Muscle of leg (tissue), 3 donors: ENCODE measurements at regions not wholly inside any gene's neighbourhood (a gene's known extent, or its start where the extent isn't known, plus 50 kb on each side); places are given as distances from the start of the nearest gene placed in this dataset.

Experiments used
- DNase-seq: peaks from one replicate; pipeline ENCODE4 v3.0.0; 2013
- H3K27ac ChIP-seq: one replicate; pipeline ENCODE4 v1.5.1; 2013; ENCODE audit warnings: mild to moderate bottlenecking, low read length, control low read depth
- H3K27me3 ChIP-seq: one replicate; pipeline ENCODE4 v1.6.1; 2013; ENCODE audit warnings: low read length; ENCODE audit not compliant: control insufficient read depth, insufficient read depth
- H3K36me3 ChIP-seq: one replicate; pipeline ENCODE4 v1.6.1; 2013; ENCODE audit warnings: low read length; ENCODE audit not compliant: control insufficient read depth, insufficient read depth
- H3K4me1 ChIP-seq: one replicate; pipeline ENCODE4 v1.6.1; 2013; ENCODE audit warnings: low read length; ENCODE audit not compliant: control insufficient read depth, insufficient read depth
- H3K4me3 ChIP-seq: one replicate; pipeline ENCODE4 v1.5.1; 2013; ENCODE audit warnings: low read length, control low read depth
- H3K9me3 ChIP-seq: replicated peaks from 2 replicates; pipeline ENCODE4 v1.6.1; 2013; ENCODE audit warnings: low read depth, low read length; ENCODE audit not compliant: control insufficient read depth
- WGBS: methylation state at CpG from one replicate; pipeline ENCODE4 v1.1.5; 2013; ENCODE audit warnings: missing lambda C conversion rate; ENCODE audit not compliant: insufficient coverage; 5-methylcytosine and 5-hydroxymethylcytosine counted together

DNA sequence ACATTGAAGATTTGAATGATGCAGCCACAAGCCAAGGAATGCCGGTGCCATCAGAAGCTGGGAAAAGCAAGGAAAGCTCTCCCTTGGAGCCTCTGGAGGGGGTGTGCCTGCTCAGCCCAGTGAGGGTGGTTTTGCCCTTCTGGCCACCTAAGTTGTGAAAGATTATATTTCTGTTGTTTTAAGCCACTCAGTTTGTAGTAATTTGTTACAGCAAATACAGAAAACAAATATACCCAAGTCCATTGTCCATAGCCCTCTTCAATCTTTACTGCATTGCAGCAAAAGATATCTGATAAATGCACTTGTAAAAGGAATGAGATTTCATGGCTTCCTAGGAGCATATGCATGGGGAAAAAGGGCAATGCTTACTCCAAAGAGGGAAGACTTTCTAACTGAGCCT lies 447.9 kb downstream of the HAPSTR1 start:
- H3K4me3 ChIP-seq, result no peak overlapping the region
- no peaks in the 10 kb centered on the region for H3K27me3 ChIP-seq
- H3K36me3 ChIP-seq, result no peaks in the 10 kb centered on the region
- H3K9me3 ChIP-seq, result peaks cover 4% of the 10 kb centered on the region
- no peak overlapping the region for H3K27ac ChIP-seq
- no peak for DNase-seq
- H3K4me1 ChIP-seq, result no peaks in the 10 kb centered on the region
- WGBS, result no CpG with 5 or more reads among the region's 1 CpG

DNA sequence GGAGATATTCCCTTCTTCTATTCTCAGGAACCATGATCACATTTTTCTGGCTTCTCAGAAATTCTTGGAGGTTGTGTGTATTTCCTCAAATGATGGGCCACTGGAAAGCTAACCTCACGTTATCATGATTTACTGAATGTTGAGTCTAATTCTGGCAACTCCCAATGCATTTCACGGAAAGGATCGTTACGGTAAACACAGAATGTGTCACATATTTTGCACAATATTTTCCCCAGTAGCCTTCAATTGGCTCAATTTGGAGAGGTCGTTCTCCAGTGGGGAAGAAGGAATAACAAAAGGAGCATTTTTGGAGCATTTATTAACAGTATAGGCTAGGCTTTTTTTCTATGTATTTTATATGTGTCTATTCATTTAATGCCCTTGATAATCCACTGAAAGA lies 450.3 kb downstream of the HAPSTR1 start:
- H3K27ac ChIP-seq, result no peak overlapping the region
- H3K9me3 ChIP-seq, result peaks cover 4% of the 10 kb centered on the region
- no peak overlapping the region for H3K4me3 ChIP-seq
- H3K4me1 ChIP-seq, result no peaks in the 10 kb centered on the region
- H3K27me3 ChIP-seq, result no peaks in the 10 kb centered on the region
- DNase-seq, result no peak
- H3K36me3 ChIP-seq, result no peaks in the 10 kb centered on the region
- WGBS, result 80% methylated on average over 4 of the region's 5 CpGs

DNA sequence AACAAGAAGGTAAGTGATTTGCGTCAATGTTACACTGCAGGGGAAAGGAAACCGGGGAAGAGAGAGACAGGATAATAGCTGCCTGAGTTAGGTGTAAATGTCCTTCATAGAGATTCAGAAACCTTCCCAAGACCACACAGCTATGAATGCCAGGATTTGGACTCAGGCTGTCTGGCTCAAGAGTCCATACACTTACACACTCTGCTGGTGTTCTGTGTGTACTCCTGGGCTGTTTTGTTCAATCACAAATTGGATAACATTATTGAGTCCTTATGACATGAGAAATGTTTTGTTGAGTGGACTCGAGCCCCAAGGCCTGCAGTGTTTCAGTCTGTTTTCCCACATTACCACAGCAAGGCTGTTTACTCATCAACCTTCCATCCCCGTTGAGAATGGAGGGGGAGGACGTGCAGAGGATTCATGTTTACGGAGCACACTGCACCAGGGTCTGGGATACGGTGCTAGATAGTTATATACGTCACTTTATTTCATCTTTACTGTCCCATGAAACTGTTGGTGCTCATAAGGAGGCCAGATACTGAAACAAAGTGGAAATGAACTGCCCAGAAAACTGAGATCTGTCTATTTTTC lies 450.8 kb downstream of the HAPSTR1 start:
- no CpG with 5 or more reads among the region's 8 CpGs for WGBS
- Histone ChIP-seq H3K27me3 (no peaks in the 10 kb centered on the region), H3K4me1 (no peaks in the 10 kb centered on the region), H3K4me3 (no peak overlapping the region), H3K27ac (no peak overlapping the region), H3K9me3 (peaks cover 4% of the 10 kb centered on the region), H3K36me3 (no peaks in the 10 kb centered on the region)
- DNase-seq, result no peak

DNA sequence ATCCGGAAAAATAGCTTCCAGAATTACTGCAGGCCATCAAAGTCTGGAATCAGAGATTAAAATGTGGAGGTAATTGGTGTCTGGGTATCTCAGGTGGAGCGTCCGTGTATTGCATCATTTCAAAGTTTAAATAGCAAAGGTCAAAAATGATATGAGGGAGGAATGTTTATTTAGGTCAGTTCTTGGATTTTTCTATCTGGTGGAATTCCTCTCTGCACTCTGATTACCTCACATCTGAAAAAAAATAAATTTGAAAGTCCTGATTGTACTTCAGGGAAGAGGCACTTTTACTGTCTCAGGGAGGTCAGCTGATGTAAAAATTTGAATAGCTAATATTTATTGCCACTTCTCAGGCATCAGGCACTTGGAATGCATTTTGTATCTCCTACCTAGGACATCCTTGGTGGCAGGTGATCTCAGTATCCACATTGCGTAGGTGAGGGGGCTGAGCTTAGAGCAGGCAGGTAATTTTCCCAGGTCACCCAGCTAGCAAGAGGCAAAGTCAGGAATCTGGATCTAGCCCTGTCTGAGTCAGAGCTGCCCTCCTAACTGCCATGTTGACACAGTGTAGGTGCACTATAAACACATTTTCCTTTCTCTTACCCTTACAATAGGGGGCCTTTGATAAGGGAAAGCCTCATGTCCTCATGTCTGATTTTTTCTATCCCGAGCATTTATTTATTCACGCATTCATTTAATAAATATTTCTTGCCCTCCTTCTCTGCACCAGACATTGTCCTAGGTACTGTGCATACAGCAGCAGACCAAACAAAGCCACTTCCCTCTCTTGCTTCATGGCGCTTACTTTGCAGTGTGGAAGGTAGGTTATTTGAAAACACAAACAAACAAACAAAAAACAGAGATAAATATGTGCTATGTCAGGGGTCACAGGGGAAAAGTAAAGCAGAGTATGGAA lies 454.3 kb downstream of the HAPSTR1 start:
- Histone ChIP-seq H3K36me3 (no peaks in the 10 kb centered on the region), H3K4me1 (no peaks in the 10 kb centered on the region), H3K27ac (no peak overlapping the region), H3K27me3 (no peaks in the 10 kb centered on the region), H3K9me3 (no peaks in the 10 kb centered on the region), H3K4me3 (no peak overlapping the region)
- WGBS, result 100% methylated on average over 1 of the region's 7 CpGs
- DNase-seq, result no peak

DNA sequence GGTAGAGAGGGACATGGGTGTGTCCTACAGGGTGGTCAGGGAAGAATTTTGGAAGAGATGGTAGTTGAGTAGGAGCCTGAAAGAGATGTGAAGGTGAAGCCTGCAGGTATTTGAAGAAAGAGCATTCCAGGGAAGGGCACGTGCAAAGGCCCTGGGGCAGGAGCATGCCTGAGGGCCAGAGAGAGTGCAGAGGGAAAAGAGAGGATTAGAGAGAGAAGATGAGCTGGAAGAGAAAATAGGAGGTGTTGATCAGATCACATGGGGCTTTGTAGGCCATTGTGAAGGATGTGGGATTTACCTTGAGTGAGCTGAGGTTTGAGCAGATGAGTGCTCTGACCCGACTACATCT lies 455.0 kb downstream of the HAPSTR1 start:
- no peaks in the 10 kb centered on the region for H3K9me3 ChIP-seq
- H3K36me3 ChIP-seq, result no peaks in the 10 kb centered on the region
- DNase-seq, result no peak
- WGBS, result 94% methylated on average over 2 of the region's 2 CpGs
- no peak overlapping the region for H3K4me3 ChIP-seq
- no peak overlapping the region for H3K27ac ChIP-seq
- H3K27me3 ChIP-seq, result no peaks in the 10 kb centered on the region
- H3K4me1 ChIP-seq, result no peaks in the 10 kb centered on the region

DNA sequence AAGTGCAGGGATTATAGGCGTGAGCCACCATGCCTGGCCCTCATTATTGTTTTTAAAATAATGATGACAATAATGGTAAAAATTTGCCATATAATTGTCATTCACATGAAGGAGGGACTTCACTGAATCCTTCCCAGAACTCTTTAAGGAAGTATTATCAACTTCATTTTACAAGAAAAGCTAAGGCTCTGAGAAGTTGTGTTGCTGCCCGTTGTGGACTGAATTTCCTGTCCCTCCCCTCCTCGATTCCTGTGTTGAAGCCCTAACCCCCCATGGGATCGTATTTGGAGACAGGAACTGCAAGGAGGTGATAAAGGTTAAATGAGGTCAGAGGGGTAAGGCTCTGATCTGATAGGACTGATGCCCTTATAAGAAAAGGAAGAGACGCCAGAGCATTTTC lies 458.0 kb downstream of the HAPSTR1 start:
- H3K4me3 ChIP-seq, result no peak overlapping the region
- no peak overlapping the region for H3K27ac ChIP-seq
- H3K4me1 ChIP-seq, result no peaks in the 10 kb centered on the region
- no peak for DNase-seq
- H3K27me3 ChIP-seq, result no peaks in the 10 kb centered on the region
- no peaks in the 10 kb centered on the region for H3K36me3 ChIP-seq
- no peaks in the 10 kb centered on the region for H3K9me3 ChIP-seq
- no CpG with 5 or more reads among the region's 5 CpGs for WGBS

DNA sequence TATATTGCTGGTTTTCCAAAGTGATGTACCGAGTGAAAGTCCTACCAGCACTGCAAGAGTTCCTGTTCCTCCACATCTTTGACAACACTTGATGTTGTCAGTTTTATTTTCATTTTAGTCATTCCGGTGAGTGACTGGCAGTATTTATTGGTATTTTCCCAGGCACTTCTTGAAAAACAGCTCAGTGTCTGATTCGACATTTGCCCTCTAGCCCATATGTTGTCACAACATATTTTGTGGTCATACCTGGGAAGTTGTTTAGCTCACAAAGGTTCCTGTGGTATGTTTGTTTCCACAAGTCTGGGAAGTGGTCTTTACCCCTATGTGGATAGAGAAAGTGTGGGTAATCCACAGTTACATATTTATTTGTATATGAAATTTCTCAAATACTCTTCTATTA lies 463.6 kb downstream of the HAPSTR1 start:
- no peaks in the 10 kb centered on the region for H3K4me1 ChIP-seq
- H3K27me3 ChIP-seq, result no peaks in the 10 kb centered on the region
- WGBS, result 80% methylated on average over 1 of the region's 3 CpGs
- H3K9me3 ChIP-seq, result no peaks in the 10 kb centered on the region
- no peak overlapping the region for H3K27ac ChIP-seq
- no peak overlapping the region for H3K4me3 ChIP-seq
- DNase-seq, result no peak
- H3K36me3 ChIP-seq, result no peaks in the 10 kb centered on the region

DNA sequence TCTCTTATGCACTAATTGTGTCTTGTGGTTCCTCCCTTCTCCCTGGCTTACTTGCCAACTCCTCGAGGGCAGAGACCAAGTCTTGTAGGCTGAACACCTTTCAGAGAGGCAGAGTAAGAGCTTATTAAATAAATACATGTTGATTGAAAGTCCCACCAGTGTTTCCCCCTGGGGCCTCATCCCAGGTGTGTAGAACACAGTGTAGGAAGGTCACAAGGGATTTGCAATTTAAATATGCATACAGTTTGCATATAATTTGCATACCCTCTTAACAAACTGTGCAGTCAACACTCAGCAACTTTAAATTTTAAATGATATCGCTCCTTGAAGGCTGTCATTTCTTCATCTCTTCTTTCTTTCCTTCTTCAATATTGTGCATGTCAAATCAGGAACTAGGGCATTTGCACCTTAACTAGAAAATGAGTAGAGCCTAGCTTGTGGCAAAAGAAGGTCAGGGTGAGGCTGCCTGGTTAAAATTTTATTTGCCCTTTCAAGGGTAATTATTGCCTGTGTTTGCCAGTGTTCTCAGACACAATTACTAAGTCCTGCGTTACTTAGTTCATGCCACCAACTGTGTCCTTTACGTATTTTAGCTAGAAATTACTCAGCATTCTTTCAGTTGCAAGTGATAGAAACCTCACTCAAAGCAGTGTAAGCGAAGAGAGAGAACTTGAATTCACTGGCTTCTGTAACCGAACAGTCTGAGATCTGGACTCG lies 465.7 kb downstream of the HAPSTR1 start:
- no peak overlapping the region for H3K4me3 ChIP-seq
- no peak overlapping the region for H3K27ac ChIP-seq
- H3K36me3 ChIP-seq, result no peaks in the 10 kb centered on the region
- no peak for DNase-seq
- no peaks in the 10 kb centered on the region for H3K9me3 ChIP-seq
- no peaks in the 10 kb centered on the region for H3K27me3 ChIP-seq
- H3K4me1 ChIP-seq, result no peaks in the 10 kb centered on the region
- 83% methylated on average over 2 of the region's 7 CpGs for WGBS

DNA sequence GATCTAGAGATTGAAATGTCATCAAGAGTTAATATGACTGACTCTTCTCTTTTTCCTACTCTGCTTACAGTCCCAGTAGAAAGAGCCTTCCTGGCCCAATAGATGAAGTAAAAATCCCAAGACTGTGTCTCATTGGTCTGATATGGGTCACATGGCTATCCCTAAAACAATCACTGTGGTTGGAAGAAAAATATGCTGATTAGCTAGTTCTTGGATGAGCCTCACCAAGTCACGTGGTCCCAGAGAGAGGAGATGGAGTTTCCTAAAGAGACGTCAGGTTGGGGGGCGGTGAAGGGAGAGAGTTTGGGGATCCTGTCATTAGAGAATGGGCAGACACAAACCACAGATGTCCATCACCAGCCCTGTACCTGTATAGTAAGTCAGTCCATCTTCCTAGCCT lies 466.3 kb downstream of the HAPSTR1 start:
- Histone ChIP-seq H3K9me3 (no peaks in the 10 kb centered on the region), H3K4me3 (no peak overlapping the region), H3K36me3 (no peaks in the 10 kb centered on the region), H3K4me1 (no peaks in the 10 kb centered on the region), H3K27ac (no peak overlapping the region), H3K27me3 (no peaks in the 10 kb centered on the region)
- WGBS, result no CpG with 5 or more reads among the region's 3 CpGs
- no peak for DNase-seq

DNA sequence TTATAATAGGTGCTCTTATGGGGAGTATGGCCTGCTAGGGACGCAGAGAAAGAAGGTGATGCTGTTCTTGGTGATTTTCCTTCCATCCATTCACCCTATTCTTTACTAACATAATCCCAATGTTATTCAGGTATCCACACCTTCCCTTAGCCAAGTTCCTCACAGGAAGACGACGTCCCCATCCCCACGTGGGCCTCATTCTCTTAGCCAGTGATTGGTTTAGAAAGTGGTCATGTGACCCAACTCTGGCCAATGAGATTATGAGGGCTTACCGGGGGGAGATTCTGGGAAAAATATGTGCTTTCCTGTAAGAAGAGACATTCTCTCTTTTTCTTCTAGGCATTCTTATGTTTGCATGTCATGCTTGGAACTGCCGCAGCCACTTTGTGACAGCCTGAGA lies 474.7 kb downstream of the HAPSTR1 start:
- no peaks in the 10 kb centered on the region for H3K36me3 ChIP-seq
- DNase-seq, result no peak
- H3K27ac ChIP-seq, result no peak overlapping the region
- H3K9me3 ChIP-seq, result no peaks in the 10 kb centered on the region
- no peaks in the 10 kb centered on the region for H3K4me1 ChIP-seq
- H3K27me3 ChIP-seq, result no peaks in the 10 kb centered on the region
- WGBS, result 90% methylated on average over 2 of the region's 6 CpGs
- H3K4me3 ChIP-seq, result no peak overlapping the region
